Prostate gland (tissue), 2 donors: ENCODE measurements at regions not wholly inside any gene's neighbourhood (a gene's known extent, or its start where the extent isn't known, plus 50 kb on each side); places are given as distances from the start of the nearest gene placed in this dataset.

Experiments
- DNase-seq: peaks from one replicate; pipeline ENCODE4 v3.0.0-alpha.2; 2019; ENCODE audit warnings: low spot score
- H3K27ac ChIP-seq, 2 donors: fragments of 200-600 bp; sonication (generic); 2 replicates each; pipeline ENCODE4 v1.5.1; 2017 to 2019
- H3K27me3 ChIP-seq: fragments of 200-600 bp; sonication (generic); replicated peaks from 2 replicates; pipeline ENCODE4 v1.5.1; 2019; ENCODE audit not compliant: insufficient read depth
- H3K36me3 ChIP-seq, 2 donors: fragments of 200-600 bp; sonication (generic); 1 replicate in 1 of 2; 2 replicates in 1 of 2; pipeline versions ENCODE4 v1.5.1 to v1.8.1; 2017 to 2019
- H3K4me1 ChIP-seq: fragments of 200-600 bp; sonication (generic); replicated peaks from 2 replicates; pipeline ENCODE4 v1.5.1; 2019
- H3K4me3 ChIP-seq, 2 donors: fragments of 200-600 bp; sonication (generic); 2 replicates each; pipeline ENCODE4 v1.5.1; 2017 to 2019
- H3K9me3 ChIP-seq: fragments of 200-600 bp; sonication (generic); 2 replicates; pipeline ENCODE4 v1.5.1; 2017
- POLR2A ChIP-seq: fragments of 450-650 bp; IDR thresholded peaks from one replicate; pipeline ENCODE4 v1.6.1; 2016; ENCODE audit warnings: antibody characterized with exemption, mild to moderate bottlenecking
- POLR2AphosphoS5 ChIP-seq: sonication (generic); formaldehyde crosslinking; IDR thresholded peaks from one replicate; pipeline ENCODE4 v1.6.1; 2017; ENCODE audit warnings: antibody characterized with exemption
- WGBS: methylation state at CpG from one replicate; pipeline ENCODE4 v1.1.5; 2018; 5-methylcytosine and 5-hydroxymethylcytosine counted together
- intact Hi-C: fragments of 100-400 bp; cut with DNase I; formaldehyde crosslinking; loops from one replicate; pipeline ENCODE4 v1.14.2; 2022
- TF ChIP-seq, protein P1 (sequence below), 4 experiments: fragments of 200-600 bp in 2 of 4; fragments of 450-650 bp in 2 of 4; sonication (generic) in 2 of 4; IDR thresholded peaks; 1 replicate in 3 of 4; 2 replicates in 1 of 4; pipeline ENCODE4 v1.5.1; 2016 to 2019; ENCODE audit warnings: antibody characterized with exemption in 4 of 4, mild to moderate bottlenecking in 2 of 4, moderate library complexity in 2 of 4

DNA sequence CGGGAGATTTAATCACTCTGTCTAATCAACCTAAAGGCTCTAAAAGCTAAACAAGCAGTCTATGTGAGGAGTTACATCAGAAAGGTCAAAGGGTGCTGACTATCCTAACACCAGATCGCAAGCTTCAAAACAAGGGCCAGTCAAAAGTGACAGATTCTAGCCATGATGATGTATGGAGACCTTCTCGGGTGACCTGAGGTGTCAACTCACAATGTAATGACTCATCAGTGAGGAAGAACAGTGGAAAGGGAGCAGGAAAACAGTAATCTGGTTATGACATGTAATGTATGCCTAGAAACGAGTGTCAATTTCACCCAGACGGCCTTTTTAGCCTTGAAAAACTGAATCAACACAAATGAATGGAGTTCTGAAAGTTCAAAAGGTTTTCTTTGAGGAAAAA, 375.3 kb downstream of the IDS start:
- WGBS, result 56% methylated on average over 5 of the region's 5 CpGs
- intact Hi-C loops, result no loop called here
- H3K4me1 ChIP-seq, result no peaks in the 10 kb centered on the region
- no peaks in the 10 kb centered on the region for H3K9me3 ChIP-seq
- H3K4me3 ChIP-seq, result no peak overlapping the region
- no peaks in the 10 kb centered on the region for H3K27me3 ChIP-seq
- no peak for DNase-seq
- no peak overlapping the region for H3K27ac ChIP-seq
- H3K36me3 ChIP-seq, result no peaks in the 10 kb centered on the region
- TF ChIP-seq, protein P1, sequence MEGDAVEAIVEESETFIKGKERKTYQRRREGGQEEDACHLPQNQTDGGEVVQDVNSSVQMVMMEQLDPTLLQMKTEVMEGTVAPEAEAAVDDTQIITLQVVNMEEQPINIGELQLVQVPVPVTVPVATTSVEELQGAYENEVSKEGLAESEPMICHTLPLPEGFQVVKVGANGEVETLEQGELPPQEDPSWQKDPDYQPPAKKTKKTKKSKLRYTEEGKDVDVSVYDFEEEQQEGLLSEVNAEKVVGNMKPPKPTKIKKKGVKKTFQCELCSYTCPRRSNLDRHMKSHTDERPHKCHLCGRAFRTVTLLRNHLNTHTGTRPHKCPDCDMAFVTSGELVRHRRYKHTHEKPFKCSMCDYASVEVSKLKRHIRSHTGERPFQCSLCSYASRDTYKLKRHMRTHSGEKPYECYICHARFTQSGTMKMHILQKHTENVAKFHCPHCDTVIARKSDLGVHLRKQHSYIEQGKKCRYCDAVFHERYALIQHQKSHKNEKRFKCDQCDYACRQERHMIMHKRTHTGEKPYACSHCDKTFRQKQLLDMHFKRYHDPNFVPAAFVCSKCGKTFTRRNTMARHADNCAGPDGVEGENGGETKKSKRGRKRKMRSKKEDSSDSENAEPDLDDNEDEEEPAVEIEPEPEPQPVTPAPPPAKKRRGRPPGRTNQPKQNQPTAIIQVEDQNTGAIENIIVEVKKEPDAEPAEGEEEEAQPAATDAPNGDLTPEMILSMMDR (IDR thresholded peaks at IDR 0.05), result no peak
- TF ChIP-seq POLR2A (no peak), POLR2AphosphoS5 (no peak)

DNA sequence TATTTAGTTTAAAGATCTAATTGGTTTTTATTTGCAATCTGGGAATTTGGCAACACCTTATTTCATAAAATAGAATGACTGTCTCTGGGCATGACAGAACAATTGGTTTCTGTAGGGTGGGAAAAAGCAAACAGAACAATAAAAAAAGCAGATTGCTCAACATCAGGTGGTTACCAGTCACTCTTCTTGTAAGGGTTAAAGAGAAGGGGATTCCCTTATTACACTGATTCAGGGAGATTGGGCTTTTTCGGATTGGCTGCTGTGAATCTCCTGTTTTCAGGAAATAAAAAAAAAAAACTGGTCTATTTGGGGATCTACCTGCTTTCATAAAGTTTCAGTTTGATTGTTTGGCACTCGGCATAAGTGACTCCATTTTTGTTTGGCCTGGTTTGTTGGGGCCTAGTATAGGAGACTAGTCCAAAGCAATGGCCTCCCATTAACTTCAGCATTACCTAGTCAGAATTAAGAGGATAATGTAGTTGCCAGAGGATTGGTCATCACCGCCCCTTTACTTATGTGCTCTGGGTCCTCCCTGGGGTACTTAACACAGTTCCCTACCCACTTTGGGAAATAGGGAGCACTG, 380.5 kb downstream of the IDS start:
- DNase-seq, result no peak
- no peaks in the 10 kb centered on the region for H3K4me1 ChIP-seq
- no peak overlapping the region for H3K27ac ChIP-seq
- no peaks in the 10 kb centered on the region for H3K9me3 ChIP-seq
- no peaks in the 10 kb centered on the region for H3K27me3 ChIP-seq
- 66% methylated on average over 3 of the region's 3 CpGs for WGBS
- TF ChIP-seq POLR2AphosphoS5, result no peak
- TF ChIP-seq, protein P1 (IDR thresholded peaks at IDR 0.05), result no peak
- no peak for TF ChIP-seq POLR2A
- no peaks in the 10 kb centered on the region for H3K36me3 ChIP-seq
- no peak overlapping the region for H3K4me3 ChIP-seq
- intact Hi-C loops, result no loop called here

DNA sequence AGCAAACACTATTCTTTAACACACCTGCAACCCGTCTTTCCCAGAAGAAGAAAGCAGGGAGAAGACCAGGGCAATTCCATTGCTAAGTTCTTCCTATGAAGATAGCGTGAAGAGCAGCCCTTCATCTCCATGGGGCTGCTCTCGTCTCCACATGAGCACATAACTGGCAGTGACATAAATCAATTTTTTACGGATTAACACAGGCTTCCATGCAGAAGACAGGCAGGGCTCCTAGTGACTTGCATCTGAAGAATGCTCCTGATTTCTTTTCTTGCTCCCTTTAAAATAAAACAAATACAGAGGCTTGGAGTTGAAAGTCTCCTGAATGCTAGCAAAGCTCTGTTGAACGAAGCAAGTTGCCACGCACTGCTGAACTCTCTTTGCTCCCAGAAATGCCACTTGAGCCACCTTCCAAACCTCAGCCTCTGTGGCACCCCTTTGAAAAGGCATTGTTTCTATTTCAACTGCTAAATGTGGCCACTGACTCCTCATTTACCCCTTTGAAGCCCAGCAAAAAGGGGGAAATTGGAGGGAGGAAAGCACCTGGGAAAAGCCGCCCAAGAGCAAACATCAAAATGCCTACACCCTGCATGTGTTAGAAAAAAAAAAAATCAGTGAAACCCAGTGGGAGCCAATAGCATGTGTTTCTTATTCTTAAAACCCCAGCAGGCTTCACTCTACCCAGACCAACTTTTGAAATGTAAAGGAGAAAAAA, 383.7 kb downstream of the IDS start:
- no peak for DNase-seq
- Histone ChIP-seq H3K36me3 (no peaks in the 10 kb centered on the region), H3K4me3 (no peak overlapping the region), H3K9me3 (no peaks in the 10 kb centered on the region), H3K27me3 (no peaks in the 10 kb centered on the region), H3K4me1 (no peaks in the 10 kb centered on the region), H3K27ac (no peak overlapping the region)
- 51% methylated on average over 7 of the region's 7 CpGs for WGBS
- intact Hi-C loops, result no loop called here
- TF ChIP-seq, protein P1 (IDR thresholded peaks at IDR 0.05), result no peak
- TF ChIP-seq POLR2AphosphoS5 (no peak), POLR2A (no peak)

DNA sequence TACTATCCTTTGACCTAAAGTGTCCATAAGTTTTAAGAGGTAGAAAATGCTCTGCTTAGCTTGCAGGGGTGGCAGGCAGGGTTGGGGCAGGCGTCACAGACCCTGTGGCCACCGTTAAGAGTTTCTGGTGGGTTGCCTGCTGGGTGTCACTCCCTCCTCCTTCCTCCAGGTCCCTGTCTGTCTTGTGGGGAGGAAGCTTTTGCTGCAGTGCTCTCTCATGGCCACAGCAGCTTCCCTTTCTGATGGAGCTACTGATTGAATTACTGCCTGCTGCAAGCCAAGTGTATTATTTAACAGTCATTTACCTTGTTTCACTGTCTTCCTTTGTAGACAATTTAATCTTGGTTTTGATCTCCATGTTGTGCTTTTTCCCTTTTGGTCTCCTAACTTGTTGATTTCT, 384.6 kb downstream of the IDS start:
- Histone ChIP-seq H3K9me3 (no peaks in the 10 kb centered on the region), H3K36me3 (no peaks in the 10 kb centered on the region), H3K27ac (no peak overlapping the region), H3K4me3 (no peak overlapping the region), H3K4me1 (no peaks in the 10 kb centered on the region), H3K27me3 (no peaks in the 10 kb centered on the region)
- DNase-seq, result no peak
- TF ChIP-seq POLR2AphosphoS5 (no peak), POLR2A (no peak)
- TF ChIP-seq, protein P1 (IDR thresholded peaks at IDR 0.05), result no peak
- 13% methylated on average over 2 of the region's 2 CpGs for WGBS
- intact Hi-C loops, result no loop called here

DNA sequence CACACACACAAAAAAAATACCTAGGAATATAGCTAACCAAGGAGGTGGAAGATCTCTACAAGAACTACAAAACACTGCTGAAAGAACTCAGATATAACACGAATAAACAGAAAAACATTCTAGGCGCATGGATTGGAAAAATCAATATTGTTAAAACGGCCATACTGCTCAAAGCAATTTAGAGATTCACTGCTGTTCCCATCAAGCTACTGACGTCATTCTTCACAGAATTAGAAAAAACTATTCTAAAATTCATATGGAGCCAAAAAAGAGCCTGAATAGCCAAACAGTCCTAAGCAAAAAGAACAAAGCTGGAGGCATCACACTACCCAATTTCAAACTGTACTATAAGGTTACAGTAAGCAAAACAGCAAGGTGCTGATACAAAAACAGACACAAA, 390.2 kb downstream of the IDS start:
- H3K27me3 ChIP-seq, result no peaks in the 10 kb centered on the region
- WGBS, result 73% methylated on average over 4 of the region's 4 CpGs
- H3K36me3 ChIP-seq, result no peaks in the 10 kb centered on the region
- H3K27ac ChIP-seq, result no peak overlapping the region
- no peak overlapping the region for H3K4me3 ChIP-seq
- no peaks in the 10 kb centered on the region for H3K4me1 ChIP-seq
- intact Hi-C loops, result no loop called here
- DNase-seq, result no peak
- TF ChIP-seq POLR2AphosphoS5, result no peak
- TF ChIP-seq, protein P1 (IDR thresholded peaks at IDR 0.05), result no peak
- TF ChIP-seq POLR2A, result no peak
- H3K9me3 ChIP-seq, result no peaks in the 10 kb centered on the region
